CD4-positive, alpha-beta T cell treated with Interleukin-4 for 4 hours (primary cell): ENCODE measurements at regions not wholly inside any gene's neighbourhood (a gene's known extent, or its start where the extent isn't known, plus 50 kb on each side); places are given as distances from the start of the nearest gene placed in this dataset.

ENCODE experiments used
- DNase-seq: peaks from one replicate; pipeline ENCODE4 v3.0.0-alpha.2; 2020

GRCh38 chr20:57111028-57111373 lies 155.4 kb downstream of the BMP7 start:
- no peak for DNase-seq

GRCh38 chr20:57112448-57112847 lies 154.0 kb downstream of the BMP7 start:
- DNase-seq = no peak

GRCh38 chr20:57114290-57115005 lies 152.0 kb downstream of the BMP7 start:
- DNase-seq = no peak

GRCh38 chr20:57117296-57117695 lies 149.1 kb downstream of the BMP7 start:
- no peak for DNase-seq

DNA sequence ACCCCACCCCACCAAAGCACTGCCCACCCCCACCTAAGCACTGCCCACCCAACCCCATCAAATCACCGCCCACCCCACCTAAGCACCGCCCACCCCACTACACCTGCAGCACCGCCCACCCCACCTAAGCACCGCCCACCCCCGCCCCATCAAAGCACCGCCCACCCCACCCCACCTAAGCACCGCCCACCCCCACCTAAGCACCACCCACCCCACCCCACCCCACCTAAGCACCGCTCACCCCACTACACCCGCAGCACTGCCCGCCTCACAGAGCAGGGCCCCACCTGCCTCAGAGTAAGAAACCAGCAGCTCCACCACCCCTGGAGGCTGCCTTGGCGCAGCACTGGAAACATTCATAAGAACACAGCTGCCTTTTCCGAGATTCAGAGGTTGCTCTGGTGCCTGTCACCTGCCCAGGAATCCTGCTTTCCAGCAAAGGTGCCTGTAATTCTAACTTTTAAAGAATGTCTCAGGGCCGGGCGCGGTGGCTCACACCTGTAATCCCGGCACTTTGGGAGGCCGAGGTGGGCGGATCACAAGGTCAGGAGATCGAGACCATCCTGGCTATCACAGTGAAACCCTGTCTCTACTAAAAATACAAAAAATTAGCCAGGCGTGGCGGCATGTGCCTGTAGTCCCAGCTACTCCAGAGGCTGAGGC lies 148.2 kb downstream of the BMP7 start:
- DNase-seq = no peak
